Kidney (tissue), 13 donors: ENCODE measurements at regions not wholly inside any gene's neighbourhood (a gene's known extent, or its start where the extent isn't known, plus 50 kb on each side); places are given as distances from the start of the nearest gene placed in this dataset.

ENCODE experiments used
- DNase-seq, 5 donors: peaks; one replicate each; pipeline ENCODE4 v3.0.0-alpha.2; 2013 to 2020
- FAIRE-seq: peaks from 2 replicates; lab custom pipeline; 2012; peaks lifted over from hg19 to GRCh38; lab: Jason Lieb, UNC
- H3K27ac ChIP-seq, 2 donors: one replicate each; pipeline ENCODE4 v1.7.0; 2013; ENCODE audit warnings: low read depth in 2 of 2, low read length in 2 of 2, inconsistent platforms in 1 of 2
- H3K27me3 ChIP-seq: one replicate; pipeline ENCODE4 v1.7.1; 2013; ENCODE audit warnings: low read length, inconsistent platforms; ENCODE audit not compliant: control insufficient read depth, insufficient read depth
- H3K36me3 ChIP-seq, 3 donors: one replicate each; pipeline versions ENCODE4 v1.7.0 to v1.7.1; 2013; ENCODE audit warnings: low read length in 3 of 3, control low read depth in 1 of 3, inconsistent platforms in 1 of 3; ENCODE audit not compliant: insufficient read depth in 3 of 3, control insufficient read depth in 2 of 3
- H3K4me1 ChIP-seq, 3 donors: one replicate each; pipeline versions ENCODE4 v1.7.0 to v1.7.1; 2013; ENCODE audit warnings: low read length in 3 of 3, inconsistent platforms in 1 of 3, low read depth in 1 of 3; ENCODE audit not compliant: control insufficient read depth in 2 of 3, insufficient read depth in 2 of 3
- H3K4me3 ChIP-seq, 3 donors: one replicate each; pipeline versions ENCODE4 v1.7.0 to v1.8.1; 2013; ENCODE audit warnings: low read length in 3 of 3, control low read depth in 1 of 3, inconsistent platforms in 1 of 3
- H3K9ac ChIP-seq, 3 donors: one replicate each; pipeline versions ENCODE4 v1.7.0 to v1.7.1; 2013; ENCODE audit warnings: low read length in 3 of 3, control low read depth in 1 of 3, inconsistent platforms in 1 of 3
- H3K9me3 ChIP-seq, 3 donors: one replicate each; pipeline versions ENCODE4 v1.7.0 to v1.7.1; 2013; ENCODE audit warnings: low read length in 3 of 3, control low read depth in 1 of 3, inconsistent platforms in 1 of 3; ENCODE audit not compliant: control insufficient read depth in 2 of 3, insufficient read depth in 1 of 3
- CTCF ChIP-seq: IDR thresholded peaks from 3 replicates; pipeline ENCODE4 v1.5.1; 2012; ENCODE audit warnings: mild to moderate bottlenecking, moderate library complexity, borderline replicate concordance; ENCODE audit not compliant: insufficient read depth; ENCODE audit errors: extremely low read depth
- intact Hi-C: fragments of 100-400 bp; cut with DNase I; formaldehyde crosslinking; loops from one replicate; pipeline ENCODE4 v1.11.1; 2022
- donor health status: control.
- donor health status: control.
- donor health status: control.
- donor health status: control.
- donor health status: control.
- donor health status: DM: yes; HTN: yes; CAD: no.
- donor health status: Normal renal cell carcinoma (clear cell type).

- Histone ChIP-seq H3K4me3 (no peak overlapping the region), H3K4me1 (no peaks in the 10 kb centered on the region), H3K27ac (no peak overlapping the region), H3K27me3 (no peaks in the 10 kb centered on the region), H3K9me3 (no peaks in the 10 kb centered on the region), H3K36me3 (no peaks in the 10 kb centered on the region), H3K9ac (no peak overlapping the region)
- DNase-seq = no peak
- TF ChIP-seq CTCF = no peak
- no peak for FAIRE-seq
- intact Hi-C loops = no loop called here
Measured at GRCh38 chr6:163815796-163816195, 401.3 kb downstream of the QKI start.

GRCh38 chr6:163814494-163815364 lies 400.2 kb downstream of the QKI start:
- no peak for FAIRE-seq
- Histone ChIP-seq H3K27me3 (no peaks in the 10 kb centered on the region), H3K27ac (no peak overlapping the region), H3K9ac (no peak overlapping the region), H3K36me3 (no peaks in the 10 kb centered on the region), H3K9me3 (no peaks in the 10 kb centered on the region), H3K4me3 (no peak overlapping the region), H3K4me1 (no peaks in the 10 kb centered on the region)
- TF ChIP-seq CTCF = no peak
- DNase-seq = peak in 1 of 5 donors; percentile 13
- intact Hi-C loops = no loop called here

- Histone ChIP-seq H3K27me3 (no peaks in the 10 kb centered on the region), H3K4me3 (no peak overlapping the region), H3K9me3 (no peaks in the 10 kb centered on the region), H3K36me3 (no peaks in the 10 kb centered on the region), H3K4me1 (no peaks in the 10 kb centered on the region), H3K9ac (no peak overlapping the region), H3K27ac (no peak overlapping the region)
- no peak for TF ChIP-seq CTCF
- no peak for FAIRE-seq
- no peak for DNase-seq
- intact Hi-C loops = no loop called here
Measured at GRCh38 chr6:163813979-163814493, 399.5 kb downstream of the QKI start.
